ENCODE measurements at regions not wholly inside any gene's neighbourhood (a gene's known extent, or its start where the extent isn't known, plus 50 kb on each side); places are given as distances from the start of the nearest gene placed in this dataset.

DNA sequence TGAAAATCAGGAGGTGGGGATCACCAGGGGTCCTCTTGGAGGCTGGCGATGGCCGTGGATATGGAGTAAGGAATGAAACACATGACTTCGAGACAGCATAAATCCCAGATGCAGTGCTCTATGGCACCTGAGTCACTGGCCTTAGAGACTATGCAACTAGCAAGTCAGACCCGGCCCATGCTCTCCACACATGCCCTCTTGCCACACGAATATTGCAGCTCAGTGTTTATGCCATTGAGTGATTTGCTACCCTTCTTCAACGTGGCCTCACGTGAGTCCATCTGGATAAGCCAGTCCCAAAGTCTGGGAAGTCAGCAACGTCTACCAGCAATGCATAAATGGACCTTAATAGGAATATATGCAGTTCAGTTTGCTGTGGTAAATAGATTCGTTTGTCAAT, 466.3 kb downstream of the CD83 start:
- Histone ChIP-seq H3K4me1 (no peaks in the 10 kb centered on the region), H3K27me3 (no peaks in the 10 kb centered on the region), H3K4me3 (no peak overlapping the region), H3K27ac (no peak overlapping the region), H3K36me3 (ENCODE audit: low read depth, missing control alignments) (no peaks in the 10 kb centered on the region), H3K9me3 (no peaks in the 10 kb centered on the region)
- no peak for DNase-seq
- WGBS, 2 donors = 82 to 85% methylated on average over 7 to 9 of the region's 9 CpGs
- intact Hi-C loops (cut with DNase I; ENCODE audit: low total_unique reads) = no loop called here
- TF ChIP-seq POLR2A (IDR thresholded peaks at IDR 0.05) = no peak
- TF ChIP-seq, protein P1, sequence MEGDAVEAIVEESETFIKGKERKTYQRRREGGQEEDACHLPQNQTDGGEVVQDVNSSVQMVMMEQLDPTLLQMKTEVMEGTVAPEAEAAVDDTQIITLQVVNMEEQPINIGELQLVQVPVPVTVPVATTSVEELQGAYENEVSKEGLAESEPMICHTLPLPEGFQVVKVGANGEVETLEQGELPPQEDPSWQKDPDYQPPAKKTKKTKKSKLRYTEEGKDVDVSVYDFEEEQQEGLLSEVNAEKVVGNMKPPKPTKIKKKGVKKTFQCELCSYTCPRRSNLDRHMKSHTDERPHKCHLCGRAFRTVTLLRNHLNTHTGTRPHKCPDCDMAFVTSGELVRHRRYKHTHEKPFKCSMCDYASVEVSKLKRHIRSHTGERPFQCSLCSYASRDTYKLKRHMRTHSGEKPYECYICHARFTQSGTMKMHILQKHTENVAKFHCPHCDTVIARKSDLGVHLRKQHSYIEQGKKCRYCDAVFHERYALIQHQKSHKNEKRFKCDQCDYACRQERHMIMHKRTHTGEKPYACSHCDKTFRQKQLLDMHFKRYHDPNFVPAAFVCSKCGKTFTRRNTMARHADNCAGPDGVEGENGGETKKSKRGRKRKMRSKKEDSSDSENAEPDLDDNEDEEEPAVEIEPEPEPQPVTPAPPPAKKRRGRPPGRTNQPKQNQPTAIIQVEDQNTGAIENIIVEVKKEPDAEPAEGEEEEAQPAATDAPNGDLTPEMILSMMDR (IDR thresholded peaks at IDR 0.05) = no peak

DNA sequence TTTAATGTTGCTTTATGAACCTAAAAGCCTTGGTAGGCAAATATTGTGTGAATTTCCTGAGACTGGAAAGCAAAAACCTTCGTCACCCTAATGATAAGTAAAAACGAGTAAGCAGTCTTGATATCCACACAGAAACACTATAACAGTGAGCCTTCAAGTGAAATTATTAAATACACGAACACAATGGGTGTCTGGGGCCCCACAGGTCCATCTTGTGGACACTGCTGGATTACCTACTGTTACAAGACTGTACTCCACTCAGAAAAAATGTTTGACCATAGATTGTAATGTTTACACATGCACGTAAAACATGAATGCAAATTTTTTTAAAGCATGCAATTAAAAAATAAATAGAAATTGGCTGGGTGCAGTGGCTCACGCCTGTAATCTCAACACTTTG, 466.9 kb downstream of the CD83 start:
- 62 to 66% methylated on average over 5 of the region's 5 CpGs for WGBS, 2 donors

DNA sequence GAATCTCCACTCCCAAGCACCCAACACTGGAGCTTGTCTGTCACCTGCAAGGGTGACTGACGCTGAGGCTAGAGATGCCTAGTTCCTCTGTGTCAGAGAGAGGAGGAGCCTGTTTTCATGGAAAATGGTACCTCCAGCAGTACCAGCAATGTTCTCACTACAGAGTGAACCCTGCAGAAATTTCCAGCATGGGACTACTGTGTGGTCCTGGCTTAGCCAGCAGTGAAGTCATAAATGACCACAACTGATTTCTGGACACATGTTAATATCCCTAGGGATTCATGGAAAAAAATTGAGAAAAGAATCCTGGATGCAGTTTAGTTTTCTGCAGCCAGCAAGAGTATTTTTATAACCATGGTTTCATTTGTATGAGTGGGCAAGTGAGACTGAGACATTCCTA, 468.1 kb downstream of the CD83 start:
- no peaks in the 10 kb centered on the region for H3K4me1 ChIP-seq
- no peaks in the 10 kb centered on the region for H3K27me3 ChIP-seq
- DNase-seq = no peak
- TF ChIP-seq POLR2A (IDR thresholded peaks at IDR 0.05) = no peak
- TF ChIP-seq, protein P1 (IDR thresholded peaks at IDR 0.05) = no peak
- no peaks in the 10 kb centered on the region for H3K36me3 ChIP-seq (ENCODE audit: low read depth, missing control alignments)
- H3K9me3 ChIP-seq = no peaks in the 10 kb centered on the region
- 67 to 77% methylated on average over 1 of the region's 1 CpG for WGBS, 2 donors
- H3K4me3 ChIP-seq = no peak overlapping the region
- H3K27ac ChIP-seq = no peak overlapping the region
- intact Hi-C loops (cut with DNase I; ENCODE audit: low total_unique reads) = no loop called here

More for the DNA sequence above, 466.9 kb downstream of the CD83 start:
- intact Hi-C loops (cut with DNase I; ENCODE audit: low total_unique reads) = no loop called here
- Histone ChIP-seq H3K27ac (no peak overlapping the region), H3K36me3 (ENCODE audit: low read depth, missing control alignments) (no peaks in the 10 kb centered on the region), H3K9me3 (no peaks in the 10 kb centered on the region), H3K4me3 (no peak overlapping the region), H3K4me1 (no peaks in the 10 kb centered on the region), H3K27me3 (no peaks in the 10 kb centered on the region)
- no peak for TF ChIP-seq POLR2A (IDR thresholded peaks at IDR 0.05)
- TF ChIP-seq, protein P1 (IDR thresholded peaks at IDR 0.05) = no peak
- peak; percentile 30 for DNase-seq

DNA sequence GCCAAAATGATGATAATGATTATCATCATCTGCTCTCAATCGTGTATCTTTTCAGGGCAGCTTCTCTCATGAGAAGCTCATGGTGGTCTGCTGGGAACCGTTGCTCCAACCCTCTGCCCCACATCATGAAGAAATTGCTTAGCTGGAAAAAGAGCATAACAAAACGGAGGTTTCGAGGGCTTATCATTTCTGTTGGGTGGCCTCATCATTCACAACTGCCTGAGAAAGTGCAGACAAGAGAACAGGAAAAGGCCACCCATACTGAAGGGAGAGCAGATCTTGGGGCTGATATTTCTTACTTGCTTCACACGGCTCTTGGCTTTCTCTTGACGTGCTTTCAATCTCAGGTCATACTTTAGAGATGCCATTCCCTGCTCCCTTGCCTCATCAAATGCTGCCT, 471.6 kb downstream of the CD83 start:
- TF ChIP-seq, protein P1 (IDR thresholded peaks at IDR 0.05) = no peak
- no peak for TF ChIP-seq POLR2A (IDR thresholded peaks at IDR 0.05)
- Histone ChIP-seq H3K4me1 (no peaks in the 10 kb centered on the region), H3K27ac (no peak overlapping the region), H3K9me3 (no peaks in the 10 kb centered on the region), H3K36me3 (ENCODE audit: low read depth, missing control alignments) (no peaks in the 10 kb centered on the region), H3K4me3 (no peak overlapping the region), H3K27me3 (no peaks in the 10 kb centered on the region)
- DNase-seq = no peak
- intact Hi-C loops (cut with DNase I; ENCODE audit: low total_unique reads) = no loop called here
- WGBS, 2 donors = 76 to 85% methylated on average over 6 of the region's 6 CpGs

DNA sequence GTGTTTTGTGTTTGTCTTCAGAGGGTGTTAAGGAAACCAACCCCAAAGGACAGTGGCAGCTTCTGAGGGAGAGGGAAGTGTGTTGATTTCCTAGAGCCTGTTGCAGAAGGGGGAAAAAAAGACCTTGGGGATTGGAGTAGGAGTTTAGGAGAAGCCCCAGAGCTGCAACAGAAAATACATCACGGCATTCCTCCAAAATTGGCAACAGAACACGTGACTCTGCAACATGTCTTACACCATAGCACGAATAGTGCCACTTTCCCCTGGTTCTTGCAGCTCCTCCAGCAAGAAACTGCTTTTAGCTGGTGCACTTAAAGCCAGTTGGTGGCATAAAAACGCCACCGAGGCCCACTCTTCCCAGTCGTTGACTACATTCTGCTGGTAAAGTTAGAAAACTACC, 473.0 kb downstream of the CD83 start:
- H3K4me3 ChIP-seq = no peak overlapping the region
- no peaks in the 10 kb centered on the region for H3K9me3 ChIP-seq
- intact Hi-C loops (cut with DNase I; ENCODE audit: low total_unique reads) = no loop called here
- H3K27ac ChIP-seq = no peak overlapping the region
- no peaks in the 10 kb centered on the region for H3K27me3 ChIP-seq
- H3K36me3 ChIP-seq (ENCODE audit: low read depth, missing control alignments) = no peaks in the 10 kb centered on the region
- TF ChIP-seq, protein P1 (IDR thresholded peaks at IDR 0.05) = no peak
- no peak for TF ChIP-seq POLR2A (IDR thresholded peaks at IDR 0.05)
- no peak for DNase-seq
- WGBS, 2 donors = 62 to 73% methylated on average over 6 of the region's 6 CpGs
- H3K4me1 ChIP-seq = no peaks in the 10 kb centered on the region
